ENCODE measurements at regions not wholly inside any gene's neighbourhood (a gene's known extent, or its start where the extent isn't known, plus 50 kb on each side); places are given as distances from the start of the nearest gene placed in this dataset.

DNA sequence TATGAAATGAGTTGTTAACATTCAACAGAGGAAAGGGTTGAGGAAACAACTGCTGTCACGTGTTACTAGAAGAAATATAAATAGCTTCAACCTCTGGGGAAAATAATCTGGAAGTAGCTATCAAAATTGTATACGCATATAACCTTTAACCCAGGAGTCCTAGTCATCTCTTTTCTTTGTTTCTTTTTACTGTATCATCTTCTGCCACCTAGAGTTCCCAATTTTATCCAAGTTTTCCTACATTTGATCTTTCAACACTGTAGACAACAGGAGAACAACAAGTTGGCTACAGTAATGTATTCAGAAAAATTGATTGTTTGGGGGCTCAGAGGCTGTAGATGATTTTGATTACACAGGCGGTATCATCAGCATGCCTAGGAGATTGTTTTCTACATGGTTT lies 453.7 kb downstream of the FSCB start:
- Histone ChIP-seq H3K4me3 (replicated peaks; ENCODE audit: low read depth, low read length) (no peak overlapping the region), H3K27me3 (replicated peaks; ENCODE audit: control insufficient read depth, insufficient read depth, low read length) (no peaks in the 10 kb centered on the region), H3K36me3 (ENCODE audit: control insufficient read depth, insufficient read depth, low read length) (no peaks in the 10 kb centered on the region)
- DNase-seq (ENCODE audit: extremely low read depth, insufficient read length), result no peak
- TF ChIP-seq CTCF (IDR thresholded peaks at IDR 0.05; ENCODE audit: insufficient read depth, low read length, poor library complexity, severe bottlenecking), result no peak

DNA sequence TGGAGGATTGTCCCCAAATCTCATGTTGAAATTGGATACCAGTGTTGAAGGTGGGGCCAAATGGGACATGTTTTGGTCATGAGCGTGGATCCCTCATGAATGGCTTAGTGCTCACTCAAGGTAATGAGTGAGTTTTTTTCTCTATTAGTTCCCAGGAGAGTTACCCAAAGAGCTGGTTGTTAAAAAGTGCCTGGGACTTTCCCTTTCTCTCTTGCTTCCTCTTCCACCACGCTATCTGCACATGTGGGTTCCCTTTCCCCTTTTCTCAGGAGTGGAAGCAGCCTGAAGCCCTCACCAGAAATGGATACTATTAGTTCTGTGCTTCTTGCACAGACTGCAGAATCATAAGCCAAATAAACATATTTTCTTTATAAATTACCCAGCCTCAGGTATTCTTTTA lies 465.4 kb downstream of the FSCB start:
- no peak for TF ChIP-seq CTCF (IDR thresholded peaks at IDR 0.05; ENCODE audit: insufficient read depth, low read length, poor library complexity, severe bottlenecking)
- H3K36me3 ChIP-seq (ENCODE audit: control insufficient read depth, insufficient read depth, low read length), result no peaks in the 10 kb centered on the region
- no peak for DNase-seq (ENCODE audit: extremely low read depth, insufficient read length)
- H3K27me3 ChIP-seq (replicated peaks; ENCODE audit: control insufficient read depth, insufficient read depth, low read length), result no peaks in the 10 kb centered on the region
- H3K4me3 ChIP-seq (replicated peaks; ENCODE audit: low read depth, low read length), result no peak overlapping the region

DNA sequence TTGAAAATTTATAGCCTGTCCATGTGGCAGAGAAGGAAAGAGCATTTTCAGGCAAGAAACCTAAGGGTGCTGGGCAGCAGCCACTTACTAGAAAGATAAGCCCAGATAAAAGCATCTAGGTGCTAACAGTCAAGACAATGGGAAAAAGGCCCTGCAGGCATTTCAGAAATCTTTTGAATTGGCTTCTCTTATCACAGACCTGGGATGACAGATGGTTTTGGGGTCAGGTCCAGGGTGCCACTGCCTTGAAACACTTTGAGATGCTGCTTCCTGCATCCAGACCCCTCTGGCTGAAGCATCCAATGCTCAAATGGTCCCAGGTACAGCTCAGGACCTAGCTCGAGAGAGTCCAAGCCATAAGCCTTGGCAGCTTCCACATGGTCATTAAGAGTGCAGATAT lies 466.5 kb downstream of the FSCB start:
- DNase-seq (ENCODE audit: extremely low read depth, insufficient read length), result no peak
- Histone ChIP-seq H3K36me3 (ENCODE audit: control insufficient read depth, insufficient read depth, low read length) (no peaks in the 10 kb centered on the region), H3K4me3 (replicated peaks; ENCODE audit: low read depth, low read length) (no peak overlapping the region), H3K27me3 (replicated peaks; ENCODE audit: control insufficient read depth, insufficient read depth, low read length) (no peaks in the 10 kb centered on the region)
- no peak for TF ChIP-seq CTCF (IDR thresholded peaks at IDR 0.05; ENCODE audit: insufficient read depth, low read length, poor library complexity, severe bottlenecking)

DNA sequence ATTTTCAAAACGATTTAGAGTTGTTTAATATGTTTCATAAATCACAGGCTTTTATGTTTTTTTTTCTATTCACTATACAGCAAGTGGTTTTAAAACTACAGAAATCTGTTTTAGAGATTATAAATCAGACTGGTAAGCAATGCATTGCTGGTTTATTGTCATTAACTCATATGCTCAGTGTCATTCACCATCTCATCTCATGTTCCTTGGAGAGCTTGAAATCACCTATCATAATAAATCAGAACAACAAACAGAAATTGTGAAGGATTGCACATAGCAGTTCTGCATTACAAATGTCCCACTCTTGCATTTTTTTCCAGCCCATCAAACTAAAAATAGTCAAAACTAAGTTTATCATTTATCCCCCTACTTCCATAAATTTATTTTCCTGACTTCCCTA lies 470.8 kb downstream of the FSCB start:
- H3K27me3 ChIP-seq (replicated peaks; ENCODE audit: control insufficient read depth, insufficient read depth, low read length), result no peaks in the 10 kb centered on the region
- H3K36me3 ChIP-seq (ENCODE audit: control insufficient read depth, insufficient read depth, low read length), result no peaks in the 10 kb centered on the region
- TF ChIP-seq CTCF (IDR thresholded peaks at IDR 0.05; ENCODE audit: insufficient read depth, low read length, poor library complexity, severe bottlenecking), result no peak
- DNase-seq (ENCODE audit: extremely low read depth, insufficient read length), result no peak
- no peak overlapping the region for H3K4me3 ChIP-seq (replicated peaks; ENCODE audit: low read depth, low read length)

GRCh38 chr14:44035707-44036106 lies 471.4 kb downstream of the FSCB start:
- H3K4me3 ChIP-seq (replicated peaks; ENCODE audit: low read depth, low read length), result no peak overlapping the region
- no peaks in the 10 kb centered on the region for H3K27me3 ChIP-seq (replicated peaks; ENCODE audit: control insufficient read depth, insufficient read depth, low read length)
- no peaks in the 10 kb centered on the region for H3K36me3 ChIP-seq (ENCODE audit: control insufficient read depth, insufficient read depth, low read length)
- TF ChIP-seq CTCF (IDR thresholded peaks at IDR 0.05; ENCODE audit: insufficient read depth, low read length, poor library complexity, severe bottlenecking), result no peak
- no peak for DNase-seq (ENCODE audit: extremely low read depth, insufficient read length)

DNA sequence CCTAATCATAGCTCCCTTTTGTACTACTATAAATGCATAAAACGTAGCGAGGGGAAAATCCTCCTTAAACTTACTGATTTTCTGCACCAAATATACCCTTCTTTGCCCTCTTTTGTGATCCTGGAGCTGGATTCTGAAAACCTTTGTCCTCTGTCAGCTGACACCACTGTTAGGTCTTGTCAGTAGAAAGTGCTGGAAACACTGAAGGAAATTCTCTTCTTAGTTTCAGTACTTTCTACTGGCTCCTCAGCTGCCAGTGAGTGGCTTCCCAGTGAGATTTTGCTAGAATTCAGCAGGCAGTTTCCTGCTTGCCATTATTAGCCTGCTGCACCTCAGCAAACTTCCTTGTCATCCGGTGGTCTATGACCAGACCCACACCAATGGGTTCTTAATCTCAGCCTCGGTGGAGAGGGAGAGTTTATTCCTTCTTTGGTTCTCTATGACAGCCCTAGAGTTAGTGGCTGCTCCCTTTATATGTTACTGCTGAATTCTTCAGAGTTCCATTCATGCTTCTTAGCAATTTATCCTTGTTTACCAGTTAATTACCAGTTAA lies 476.2 kb downstream of the FSCB start:
- H3K27me3 ChIP-seq (replicated peaks; ENCODE audit: control insufficient read depth, insufficient read depth, low read length), result no peaks in the 10 kb centered on the region
- no peak overlapping the region for H3K4me3 ChIP-seq (replicated peaks; ENCODE audit: low read depth, low read length)
- DNase-seq (ENCODE audit: extremely low read depth, insufficient read length), result no peak
- H3K36me3 ChIP-seq (ENCODE audit: control insufficient read depth, insufficient read depth, low read length), result no peaks in the 10 kb centered on the region
- no peak for TF ChIP-seq CTCF (IDR thresholded peaks at IDR 0.05; ENCODE audit: insufficient read depth, low read length, poor library complexity, severe bottlenecking)

Measured in GM06990 (cell line).